ENCODE measurements at regions not wholly inside any gene's neighbourhood (a gene's known extent, or its start where the extent isn't known, plus 50 kb on each side); places are given as distances from the start of the nearest gene placed in this dataset.
A peak's percentile ranks its signal among the peaks of the same experiment; 100 is the strongest.

DNA sequence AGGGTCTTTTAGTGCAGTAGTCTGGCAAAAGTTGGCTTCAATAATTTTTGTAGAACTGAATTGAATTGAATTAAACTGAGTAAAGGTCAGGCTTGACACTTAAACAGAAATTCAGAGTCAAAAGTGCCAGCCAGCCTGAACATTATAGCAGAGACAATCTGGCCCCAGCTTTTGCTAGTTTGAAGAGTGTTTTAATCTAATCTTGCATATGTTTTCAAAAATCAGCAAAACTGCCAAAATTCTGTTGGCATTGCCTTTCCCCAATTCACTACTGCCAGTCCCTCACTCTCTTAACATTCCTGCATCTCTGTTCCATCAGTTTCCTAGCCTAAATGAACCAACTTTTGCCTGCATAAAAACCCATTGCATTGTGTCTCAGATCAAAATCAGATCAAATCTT, 403.8 kb downstream of the NUF2 start:
- no peak overlapping the region for H3K4me3 ChIP-seq (ENCODE audit: low read depth, low read length)
- no peaks in the 10 kb centered on the region for H3K4me1 ChIP-seq (ENCODE audit: insufficient read depth)
- DNase-seq (ENCODE audit: extremely low spot score): no peak
- H3K36me3 ChIP-seq (ENCODE audit: insufficient read depth): no peaks in the 10 kb centered on the region
- H3K27ac ChIP-seq (ENCODE audit: low read depth): no peak overlapping the region

DNA sequence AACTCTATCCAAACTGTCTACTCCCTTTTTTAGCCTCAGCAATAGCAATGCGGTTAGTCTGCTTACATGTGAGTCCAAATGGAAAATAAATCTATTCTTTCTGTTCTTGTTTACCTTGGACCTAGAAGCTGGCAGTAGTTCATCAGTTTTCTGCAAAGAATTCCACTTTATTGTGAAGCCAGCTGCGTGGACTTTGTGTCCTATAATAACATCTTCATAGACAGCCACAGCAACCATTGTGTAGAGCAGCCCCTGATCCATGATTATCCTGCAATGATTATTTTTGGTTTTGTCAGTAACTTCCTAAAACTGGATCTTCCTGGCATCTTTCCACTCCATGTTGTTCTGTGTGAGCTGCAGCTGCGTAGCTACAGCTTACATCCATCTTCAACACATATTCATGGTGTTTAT, 408.7 kb downstream of the NUF2 start:
- no peaks in the 10 kb centered on the region for H3K4me1 ChIP-seq (ENCODE audit: insufficient read depth)
- no peaks in the 10 kb centered on the region for H3K36me3 ChIP-seq (ENCODE audit: insufficient read depth)
- no peak overlapping the region for H3K4me3 ChIP-seq (ENCODE audit: low read depth, low read length)
- DNase-seq (ENCODE audit: extremely low spot score): peak; percentile 59
- no peak overlapping the region for H3K27ac ChIP-seq (ENCODE audit: low read depth)
- WGBS: 32% methylated on average over 3 of the region's 3 CpGs

DNA sequence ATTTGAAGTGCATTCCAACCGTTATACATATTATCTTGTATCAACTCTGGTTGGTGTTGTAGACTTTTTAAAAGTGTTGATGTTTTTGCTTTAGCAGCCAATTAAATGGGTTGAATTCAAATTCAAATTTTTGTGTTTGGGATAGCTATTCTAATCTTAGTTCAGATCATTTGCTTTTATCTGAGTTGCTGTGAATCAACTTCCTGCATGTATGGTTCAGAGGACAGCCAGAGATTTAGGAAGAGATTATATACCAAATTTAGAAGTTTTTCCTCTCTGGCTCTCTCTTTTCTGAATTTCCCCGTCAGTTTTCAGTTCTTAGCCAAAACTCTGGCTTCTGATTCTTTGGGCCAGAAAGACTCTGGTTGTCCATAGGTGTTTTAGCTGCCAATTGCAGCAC, 415.5 kb downstream of the NUF2 start:
- H3K4me3 ChIP-seq (ENCODE audit: low read depth, low read length): no peak overlapping the region
- H3K36me3 ChIP-seq (ENCODE audit: insufficient read depth): no peaks in the 10 kb centered on the region
- WGBS: 32% methylated on average over 2 of the region's 2 CpGs
- no peak overlapping the region for H3K27ac ChIP-seq (ENCODE audit: low read depth)
- no peak for DNase-seq (ENCODE audit: extremely low spot score)
- H3K4me1 ChIP-seq (ENCODE audit: insufficient read depth): no peaks in the 10 kb centered on the region

DNA sequence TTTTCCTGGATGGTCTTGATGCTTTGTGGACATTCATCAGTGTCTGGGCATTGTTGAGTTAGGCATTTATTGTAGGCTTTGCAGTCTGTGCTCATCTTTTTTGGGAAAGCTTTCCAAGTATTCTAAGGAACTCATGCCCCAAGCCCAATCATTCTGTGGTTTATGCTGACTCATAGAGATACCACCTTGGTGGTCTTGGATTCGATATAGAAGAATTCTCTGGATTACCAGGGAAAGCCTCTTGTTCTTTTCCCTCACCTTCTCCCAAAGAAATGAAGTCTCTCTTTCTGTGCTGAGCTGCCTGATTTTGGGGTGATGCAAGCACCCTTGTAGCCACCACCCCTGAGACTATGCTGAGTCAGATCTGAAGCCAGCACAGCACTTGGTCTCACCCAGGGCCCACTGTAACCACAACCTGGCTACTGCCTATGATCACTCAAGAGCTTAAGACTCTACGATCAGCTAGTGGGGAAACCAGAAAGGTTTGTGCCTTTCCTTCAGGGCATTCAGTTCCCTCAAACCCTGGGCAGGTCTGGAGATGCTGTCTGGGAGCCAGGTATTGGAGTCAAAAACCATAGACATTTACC, 422.6 kb downstream of the NUF2 start:
- H3K36me3 ChIP-seq (ENCODE audit: insufficient read depth): no peaks in the 10 kb centered on the region
- no peak overlapping the region for H3K4me3 ChIP-seq (ENCODE audit: low read depth, low read length)
- WGBS: 96% methylated on average over 2 of the region's 2 CpGs
- no peak overlapping the region for H3K27ac ChIP-seq (ENCODE audit: low read depth)
- no peaks in the 10 kb centered on the region for H3K4me1 ChIP-seq (ENCODE audit: insufficient read depth)
- DNase-seq (ENCODE audit: extremely low spot score): no peak

DNA sequence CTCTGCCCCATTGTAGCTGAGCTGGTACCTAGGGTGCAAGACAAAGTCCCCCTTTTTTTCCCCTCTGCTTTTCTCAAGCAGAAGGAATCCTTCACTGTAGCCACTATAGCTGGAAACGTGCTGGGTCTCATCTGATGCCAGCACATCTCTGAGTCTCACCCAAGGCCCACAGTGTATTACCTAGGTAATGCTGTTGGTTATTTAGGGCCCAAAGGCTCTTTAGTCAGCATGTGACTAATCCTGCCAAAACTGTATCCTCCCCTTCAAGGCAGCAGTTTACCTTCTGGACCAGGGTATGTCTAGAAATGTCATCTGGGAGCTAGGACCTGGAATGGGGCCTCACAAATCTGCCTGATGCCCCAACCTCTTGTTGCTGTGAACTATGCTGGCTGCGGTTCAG, 423.4 kb downstream of the NUF2 start:
- H3K4me3 ChIP-seq (ENCODE audit: low read depth, low read length): no peak overlapping the region
- WGBS: 66% methylated on average over 2 of the region's 2 CpGs
- no peak for DNase-seq (ENCODE audit: extremely low spot score)
- H3K36me3 ChIP-seq (ENCODE audit: insufficient read depth): no peaks in the 10 kb centered on the region
- no peak overlapping the region for H3K27ac ChIP-seq (ENCODE audit: low read depth)
- H3K4me1 ChIP-seq (ENCODE audit: insufficient read depth): no peaks in the 10 kb centered on the region

DNA sequence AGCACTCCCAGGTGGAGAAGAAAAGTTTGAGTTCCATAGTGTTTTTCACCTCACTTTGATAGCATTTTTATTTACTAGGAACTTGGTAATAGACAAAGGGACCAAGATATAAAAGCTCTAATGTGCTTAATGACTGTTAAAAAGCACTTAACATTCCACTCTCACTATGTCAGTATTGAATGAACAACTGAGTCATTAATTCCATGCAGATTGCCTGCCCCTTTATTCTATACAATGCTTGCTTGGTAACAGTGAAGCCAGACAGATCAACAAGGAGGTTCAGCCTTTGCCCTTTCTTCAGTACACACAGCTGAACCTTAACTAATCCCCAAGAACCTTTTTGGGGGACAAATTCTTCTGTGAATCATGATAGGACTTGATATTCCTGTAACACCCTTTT, 425.5 kb downstream of the NUF2 start:
- H3K4me1 ChIP-seq (ENCODE audit: insufficient read depth): no peaks in the 10 kb centered on the region
- no peak overlapping the region for H3K4me3 ChIP-seq (ENCODE audit: low read depth, low read length)
- DNase-seq (ENCODE audit: extremely low spot score): no peak
- no peaks in the 10 kb centered on the region for H3K36me3 ChIP-seq (ENCODE audit: insufficient read depth)
- no peak overlapping the region for H3K27ac ChIP-seq (ENCODE audit: low read depth)

DNA sequence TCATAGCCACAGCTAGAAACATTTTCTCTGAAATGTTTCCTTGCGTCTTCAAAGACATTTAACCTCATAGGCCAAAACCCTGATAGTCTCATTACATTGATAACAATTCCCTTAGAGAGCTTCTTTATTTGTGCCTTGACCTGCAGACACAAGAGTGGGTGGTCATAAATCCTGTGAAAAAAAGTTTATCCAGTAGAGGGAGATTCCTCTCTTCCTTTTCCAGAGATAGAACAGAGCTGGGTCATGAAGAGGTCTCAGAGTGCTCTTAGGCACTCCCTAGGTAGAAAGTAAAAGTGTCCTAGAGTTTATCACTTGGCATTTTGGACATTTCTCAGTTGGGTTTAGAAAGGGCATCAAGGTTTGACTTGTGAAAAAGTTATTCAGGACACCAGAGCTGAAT, 426.1 kb downstream of the NUF2 start:
- H3K4me1 ChIP-seq (ENCODE audit: insufficient read depth): no peaks in the 10 kb centered on the region
- WGBS: 39% methylated on average over 1 of the region's 1 CpG
- DNase-seq (ENCODE audit: extremely low spot score): no peak
- no peaks in the 10 kb centered on the region for H3K36me3 ChIP-seq (ENCODE audit: insufficient read depth)
- H3K4me3 ChIP-seq (ENCODE audit: low read depth, low read length): no peak overlapping the region
- H3K27ac ChIP-seq (ENCODE audit: low read depth): no peak overlapping the region

DNA sequence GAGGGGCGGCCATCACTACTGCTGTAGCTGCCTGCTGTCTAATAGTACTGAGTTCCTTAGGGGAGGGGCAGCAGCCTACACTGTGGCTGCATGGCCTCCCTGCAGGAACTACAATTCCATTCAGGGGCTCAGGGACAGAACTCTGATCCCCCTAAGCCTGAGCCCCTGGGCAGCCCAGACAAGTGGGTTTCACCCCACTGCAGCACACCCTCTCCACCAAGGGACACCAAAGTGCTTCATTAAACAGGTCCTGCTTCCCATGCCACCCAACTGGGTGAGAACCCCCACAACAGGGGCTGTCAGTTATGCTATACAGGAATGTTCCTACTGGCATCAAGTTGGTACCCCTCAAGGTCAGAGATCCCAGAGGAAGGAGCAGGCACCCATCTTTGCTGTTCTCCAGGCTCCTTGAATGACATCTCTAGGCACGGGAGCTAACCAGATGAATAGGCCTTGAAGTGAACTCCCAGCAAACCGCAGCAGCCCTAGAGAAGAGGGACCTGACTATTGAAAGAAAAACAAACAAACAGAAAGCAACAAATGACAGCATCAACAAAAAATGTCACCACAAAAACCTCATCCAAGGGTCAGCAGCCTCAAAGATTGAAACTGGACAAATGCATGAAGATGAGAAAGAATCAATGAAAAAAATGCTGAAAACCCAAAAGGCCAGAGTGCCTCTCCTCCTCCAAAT, 437.4 kb downstream of the NUF2 start:
- no peak for DNase-seq (ENCODE audit: extremely low spot score)
- WGBS: 94% methylated on average over 3 of the region's 3 CpGs
- no peaks in the 10 kb centered on the region for H3K36me3 ChIP-seq (ENCODE audit: insufficient read depth)
- H3K4me1 ChIP-seq (ENCODE audit: insufficient read depth): no peaks in the 10 kb centered on the region
- no peak overlapping the region for H3K4me3 ChIP-seq (ENCODE audit: low read depth, low read length)
- no peak overlapping the region for H3K27ac ChIP-seq (ENCODE audit: low read depth)

DNA sequence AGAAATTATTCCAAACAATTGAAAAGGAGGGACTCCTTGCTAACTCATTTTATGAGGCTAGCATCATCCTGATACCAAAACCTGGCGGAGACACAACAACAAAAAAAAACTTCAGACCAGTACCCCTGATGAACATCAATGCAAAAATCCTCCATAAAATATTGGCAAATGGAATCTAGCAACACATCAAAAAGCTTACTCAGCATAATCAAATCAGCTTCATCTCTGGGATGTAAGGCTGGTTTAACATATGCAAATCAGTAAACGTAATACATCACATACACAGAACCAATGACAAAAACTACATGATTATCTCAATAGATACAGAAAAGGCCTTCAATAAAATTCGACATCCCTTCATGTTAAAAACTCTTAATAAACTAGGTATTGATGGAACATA, 440.1 kb downstream of the NUF2 start:
- no peaks in the 10 kb centered on the region for H3K36me3 ChIP-seq (ENCODE audit: insufficient read depth)
- no peaks in the 10 kb centered on the region for H3K4me1 ChIP-seq (ENCODE audit: insufficient read depth)
- no peak for DNase-seq (ENCODE audit: extremely low spot score)
- no peak overlapping the region for H3K4me3 ChIP-seq (ENCODE audit: low read depth, low read length)
- no peak overlapping the region for H3K27ac ChIP-seq (ENCODE audit: low read depth)
- 66% methylated on average over 3 of the region's 3 CpGs for WGBS

DNA sequence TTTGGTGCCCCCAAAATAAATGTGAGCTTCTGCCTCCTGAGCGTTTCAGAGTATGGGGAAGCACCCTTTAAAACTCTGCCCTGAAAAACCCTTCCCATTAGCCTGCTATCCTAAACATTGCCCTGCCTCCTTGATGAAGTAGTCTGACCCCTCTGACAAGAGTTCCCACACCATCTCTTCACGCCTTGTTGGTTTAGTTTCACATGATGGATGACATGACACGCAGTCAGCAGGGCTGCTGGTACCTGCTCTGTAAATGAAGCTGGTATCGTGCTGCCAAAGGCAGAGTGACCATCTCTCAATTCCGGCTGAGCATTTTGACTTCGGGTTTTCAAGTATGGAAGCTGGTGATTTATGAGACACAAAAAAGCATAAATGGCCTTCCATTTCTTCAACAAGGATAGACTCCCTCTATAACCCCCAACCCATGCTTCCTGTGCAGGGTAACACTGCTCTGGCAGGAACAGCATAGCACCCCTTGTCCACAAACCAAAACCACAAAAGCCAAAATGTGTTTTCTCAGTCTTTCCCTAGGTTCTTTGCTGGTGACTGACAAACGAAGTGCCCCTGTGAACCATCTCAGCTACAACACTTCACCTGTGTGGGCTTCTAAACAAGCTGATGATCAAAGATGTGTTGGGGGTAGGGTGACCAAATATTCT, 444.6 kb downstream of the NUF2 start:
- Histone ChIP-seq H3K4me1 (ENCODE audit: insufficient read depth) (no peaks in the 10 kb centered on the region), H3K27ac (ENCODE audit: low read depth) (no peak overlapping the region), H3K36me3 (ENCODE audit: insufficient read depth) (no peaks in the 10 kb centered on the region), H3K4me3 (ENCODE audit: low read depth, low read length) (no peak overlapping the region)
- DNase-seq (ENCODE audit: extremely low spot score): no peak
- WGBS: 77% methylated on average over 7 of the region's 7 CpGs

DNA sequence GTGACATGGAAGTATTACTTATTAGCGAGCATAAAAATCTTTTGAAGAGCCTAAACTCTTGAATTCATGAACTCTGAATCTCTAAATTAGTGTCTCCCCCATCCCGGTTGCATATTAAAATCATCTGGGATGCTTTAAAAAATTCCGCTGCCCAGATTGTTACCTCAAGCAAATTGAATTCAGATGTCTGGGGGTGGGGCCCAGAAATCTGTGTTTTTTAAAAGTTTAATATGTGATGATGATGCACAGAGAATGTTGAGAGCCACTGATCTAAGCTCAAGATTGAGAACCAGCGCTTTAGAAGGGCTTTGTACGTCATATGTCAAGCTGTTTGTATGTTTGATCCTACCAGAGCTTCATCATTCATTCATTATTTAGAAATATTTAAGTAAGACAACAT, 446.8 kb downstream of the NUF2 start:
- H3K4me3 ChIP-seq (ENCODE audit: low read depth, low read length): no peak overlapping the region
- WGBS: 88% methylated on average over 5 of the region's 5 CpGs
- H3K36me3 ChIP-seq (ENCODE audit: insufficient read depth): no peaks in the 10 kb centered on the region
- no peaks in the 10 kb centered on the region for H3K4me1 ChIP-seq (ENCODE audit: insufficient read depth)
- H3K27ac ChIP-seq (ENCODE audit: low read depth): no peak overlapping the region
- DNase-seq (ENCODE audit: extremely low spot score): no peak

DNA sequence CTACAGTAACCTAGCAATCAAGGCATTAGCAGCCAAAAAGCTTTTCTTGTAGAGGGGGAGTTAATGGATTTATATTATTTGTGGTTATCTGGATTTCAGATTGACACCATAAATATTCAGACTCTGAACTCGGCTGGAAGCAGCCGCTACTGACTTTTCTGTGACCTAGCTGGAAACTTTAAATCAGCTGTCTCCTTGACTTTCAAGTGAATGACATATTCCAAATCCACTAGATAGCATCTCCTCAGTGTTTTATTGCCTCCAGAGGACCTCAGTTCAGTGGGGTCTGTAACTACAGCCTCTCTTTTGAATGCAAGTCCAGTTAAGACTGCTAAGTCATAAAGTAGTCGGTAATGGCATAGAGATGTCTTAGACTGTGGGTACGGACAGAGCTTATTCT, 448.5 kb downstream of the NUF2 start:
- peak; percentile 35 for DNase-seq (ENCODE audit: extremely low spot score)
- no peak overlapping the region for H3K27ac ChIP-seq (ENCODE audit: low read depth)
- H3K4me1 ChIP-seq (ENCODE audit: insufficient read depth): no peaks in the 10 kb centered on the region
- WGBS: 58% methylated on average over 4 of the region's 4 CpGs
- H3K36me3 ChIP-seq (ENCODE audit: insufficient read depth): no peaks in the 10 kb centered on the region
- no peak overlapping the region for H3K4me3 ChIP-seq (ENCODE audit: low read depth, low read length)

DNA sequence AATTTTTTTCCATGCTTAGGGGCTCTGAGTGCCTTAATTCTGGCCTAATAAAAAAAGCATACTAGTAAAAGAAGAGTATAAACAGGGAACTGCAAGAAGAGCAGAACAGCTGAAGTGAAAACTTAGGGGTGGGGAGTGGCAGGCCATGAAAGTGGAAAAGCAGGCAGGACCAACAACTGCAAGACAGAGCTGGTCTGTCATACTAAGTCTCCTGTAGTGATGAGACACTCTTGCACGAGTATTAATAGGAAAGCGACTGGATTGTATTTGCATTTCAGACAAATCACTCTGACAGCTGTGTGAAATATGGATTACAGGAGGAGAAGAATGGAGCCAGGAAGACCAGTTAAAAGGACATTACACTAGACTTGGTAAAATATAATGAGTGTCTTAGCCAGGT, 449.9 kb downstream of the NUF2 start:
- no peaks in the 10 kb centered on the region for H3K4me1 ChIP-seq (ENCODE audit: insufficient read depth)
- H3K4me3 ChIP-seq (ENCODE audit: low read depth, low read length): no peak overlapping the region
- WGBS: 50% methylated on average over 2 of the region's 2 CpGs
- DNase-seq (ENCODE audit: extremely low spot score): no peak
- H3K27ac ChIP-seq (ENCODE audit: low read depth): no peak overlapping the region
- H3K36me3 ChIP-seq (ENCODE audit: insufficient read depth): no peaks in the 10 kb centered on the region

DNA sequence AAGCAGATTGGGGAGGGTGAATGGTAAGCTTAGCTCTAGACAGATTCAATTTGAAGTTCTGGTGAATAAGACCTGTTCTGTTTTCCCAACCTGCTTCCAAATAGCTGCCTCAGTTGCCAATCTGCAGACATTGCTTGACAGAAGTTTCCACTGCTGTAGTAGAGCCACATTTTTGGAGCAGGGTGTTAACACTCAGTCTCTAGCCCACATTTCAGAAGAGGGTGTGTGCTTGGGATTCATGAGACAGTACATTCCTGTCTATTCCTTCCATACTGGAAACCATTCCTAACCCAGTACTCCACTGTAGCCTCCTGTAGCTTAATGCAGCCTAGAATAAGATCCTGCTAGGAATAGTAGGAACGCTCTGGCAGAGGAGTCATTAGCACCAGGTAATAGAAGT, 450.5 kb downstream of the NUF2 start:
- Histone ChIP-seq H3K4me1 (ENCODE audit: insufficient read depth) (no peaks in the 10 kb centered on the region), H3K27ac (ENCODE audit: low read depth) (no peak overlapping the region), H3K4me3 (ENCODE audit: low read depth, low read length) (no peak overlapping the region), H3K36me3 (ENCODE audit: insufficient read depth) (no peaks in the 10 kb centered on the region)
- 97% methylated on average over 1 of the region's 1 CpG for WGBS
- DNase-seq (ENCODE audit: extremely low spot score): no peak
